Endodermal cell (in vitro differentiated cells): ENCODE measurements at regions not wholly inside any gene's neighbourhood (a gene's known extent, or its start where the extent isn't known, plus 50 kb on each side); places are given as distances from the start of the nearest gene placed in this dataset.

Experiments used
- DNase-seq: peaks from one replicate; pipeline ENCODE4 v3.0.0-alpha.2; 2017
- H3K27ac ChIP-seq: 2 replicates; pipeline ENCODE4 v1.5.1; 2013; ENCODE audit warnings: mild to moderate bottlenecking, low read depth, low read length, moderate library complexity
- H3K27me3 ChIP-seq: 2 replicates; pipeline ENCODE4 v1.6.1; 2013; ENCODE audit warnings: mild to moderate bottlenecking, low read length, moderate library complexity; ENCODE audit not compliant: insufficient read depth, control insufficient read depth, poor library complexity, severe bottlenecking
- H3K36me3 ChIP-seq: 2 replicates; pipeline ENCODE4 v1.7.0; 2013; ENCODE audit warnings: mild to moderate bottlenecking, low read length, moderate library complexity; ENCODE audit not compliant: control insufficient read depth, insufficient read depth
- H3K4me1 ChIP-seq: one replicate; pipeline ENCODE4 v1.7.0; 2013; ENCODE audit warnings: low read length; ENCODE audit not compliant: control insufficient read depth, insufficient read depth
- H3K4me3 ChIP-seq: 2 replicates; pipeline ENCODE4 v1.5.1; 2013; ENCODE audit warnings: mild to moderate bottlenecking, low read length, moderate library complexity
- H3K9ac ChIP-seq: 2 replicates; pipeline ENCODE4 v1.6.1; 2013; ENCODE audit warnings: mild to moderate bottlenecking, low read length, moderate library complexity; ENCODE audit not compliant: poor library complexity, severe bottlenecking; ENCODE audit errors: extremely low read depth
- H3K9me3 ChIP-seq: 2 replicates; pipeline ENCODE4 v1.6.1; 2013; ENCODE audit warnings: mild to moderate bottlenecking, low read length, moderate library complexity; ENCODE audit not compliant: control insufficient read depth
- H3K27ac Mint-ChIP-seq: 2 replicates; pipeline ENCODE4 v1.8.0; 2020; ENCODE audit warnings: mixed read lengths
- H3K27me3 Mint-ChIP-seq: 2 replicates; pipeline ENCODE4 v1.8.0; 2021; ENCODE audit warnings: mild to moderate bottlenecking, mixed read lengths; ENCODE audit not compliant: insufficient read depth
- H3K36me3 Mint-ChIP-seq: 2 replicates; pipeline ENCODE4 v1.8.0; 2020; ENCODE audit warnings: low read depth, mixed read lengths
- H3K4me1 Mint-ChIP-seq: 2 replicates; pipeline ENCODE4 v1.8.0; 2020; ENCODE audit warnings: mixed read lengths
- H3K4me3 Mint-ChIP-seq: 2 replicates; pipeline ENCODE4 v1.8.0; 2020; ENCODE audit warnings: mild to moderate bottlenecking, moderate library complexity, mixed read lengths
- H3K9me3 Mint-ChIP-seq: 2 replicates; pipeline ENCODE4 v1.8.0; 2020; ENCODE audit warnings: mild to moderate bottlenecking, mixed read lengths
- WGBS, 2 experiments: methylation state at CpG; one replicate each; pipeline versions ENCODE4 v1.1.5 to v1.1.7; 2013; ENCODE audit warnings: missing lambda C conversion rate in 2 of 2, mixed read lengths in 1 of 2; ENCODE audit not compliant: insufficient coverage in 1 of 2, insufficient read length in 1 of 2; 5-methylcytosine and 5-hydroxymethylcytosine counted together
- TF ChIP-seq, protein P1 (sequence below): fragments of 200-600 bp; sonication (generic); conservative IDR thresholded peaks from 2 replicates; pipeline ENCODE4 v1.5.0; 2021; ENCODE audit warnings: antibody characterized with exemption, mild to moderate bottlenecking

DNA sequence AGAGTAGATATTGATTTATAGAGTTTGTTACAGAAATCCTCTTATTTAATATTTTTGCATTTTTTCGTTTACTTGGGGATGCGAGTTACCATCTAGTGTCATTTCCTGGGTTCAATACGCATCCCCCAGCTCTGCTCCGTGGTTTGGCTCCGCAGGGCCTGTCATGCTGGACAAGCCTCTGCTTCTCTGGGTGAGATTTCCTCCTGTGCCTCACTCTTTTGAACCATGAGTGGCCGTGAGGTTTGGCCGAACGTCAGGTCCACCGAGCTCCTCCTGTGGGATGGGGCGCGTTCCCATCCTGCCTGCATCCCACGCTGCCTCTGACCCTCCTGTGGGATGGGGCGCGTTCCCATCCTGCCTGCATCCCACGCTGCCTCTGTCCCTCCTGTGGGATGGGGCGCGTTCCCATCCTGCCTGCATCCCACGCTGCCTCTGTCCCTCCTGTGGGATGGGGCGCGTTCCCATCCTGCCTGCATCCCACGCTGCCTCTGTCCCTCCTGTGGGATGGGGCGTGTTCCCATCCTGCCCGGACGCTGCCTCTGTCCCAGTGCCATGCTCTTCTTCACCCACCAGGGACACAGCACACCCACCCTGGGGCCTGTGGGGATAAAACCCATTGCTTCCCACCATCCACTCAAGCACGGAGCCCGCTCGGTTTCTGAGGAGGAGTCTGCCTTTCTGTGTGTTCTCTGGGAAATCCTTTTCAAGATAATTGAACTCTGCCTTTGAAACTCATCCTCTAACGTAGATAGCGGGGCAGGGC lies 506.8 kb downstream of the BRD1 start:
- Mint-ChIP-seq H3K4me1 (no peaks in the 10 kb centered on the region), H3K27ac (no peak overlapping the region), H3K4me3 (no peak overlapping the region), H3K9me3 (no peaks in the 10 kb centered on the region), H3K27me3 (no peaks in the 10 kb centered on the region), H3K36me3 (no peaks in the 10 kb centered on the region)
- Histone ChIP-seq H3K27me3 (no peaks in the 10 kb centered on the region), H3K4me3 (no peak overlapping the region), H3K4me1 (no peaks in the 10 kb centered on the region), H3K9me3 (no peaks in the 10 kb centered on the region), H3K27ac (no peak overlapping the region), H3K9ac (no peak overlapping the region), H3K36me3 (no peaks in the 10 kb centered on the region)
- TF ChIP-seq, protein P1, sequence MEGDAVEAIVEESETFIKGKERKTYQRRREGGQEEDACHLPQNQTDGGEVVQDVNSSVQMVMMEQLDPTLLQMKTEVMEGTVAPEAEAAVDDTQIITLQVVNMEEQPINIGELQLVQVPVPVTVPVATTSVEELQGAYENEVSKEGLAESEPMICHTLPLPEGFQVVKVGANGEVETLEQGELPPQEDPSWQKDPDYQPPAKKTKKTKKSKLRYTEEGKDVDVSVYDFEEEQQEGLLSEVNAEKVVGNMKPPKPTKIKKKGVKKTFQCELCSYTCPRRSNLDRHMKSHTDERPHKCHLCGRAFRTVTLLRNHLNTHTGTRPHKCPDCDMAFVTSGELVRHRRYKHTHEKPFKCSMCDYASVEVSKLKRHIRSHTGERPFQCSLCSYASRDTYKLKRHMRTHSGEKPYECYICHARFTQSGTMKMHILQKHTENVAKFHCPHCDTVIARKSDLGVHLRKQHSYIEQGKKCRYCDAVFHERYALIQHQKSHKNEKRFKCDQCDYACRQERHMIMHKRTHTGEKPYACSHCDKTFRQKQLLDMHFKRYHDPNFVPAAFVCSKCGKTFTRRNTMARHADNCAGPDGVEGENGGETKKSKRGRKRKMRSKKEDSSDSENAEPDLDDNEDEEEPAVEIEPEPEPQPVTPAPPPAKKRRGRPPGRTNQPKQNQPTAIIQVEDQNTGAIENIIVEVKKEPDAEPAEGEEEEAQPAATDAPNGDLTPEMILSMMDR: no peak
- 88 to 100% methylated on average over 1 to 19 of the region's 29 CpGs for WGBS, 2 experiments
- peak; percentile 12 for DNase-seq

DNA sequence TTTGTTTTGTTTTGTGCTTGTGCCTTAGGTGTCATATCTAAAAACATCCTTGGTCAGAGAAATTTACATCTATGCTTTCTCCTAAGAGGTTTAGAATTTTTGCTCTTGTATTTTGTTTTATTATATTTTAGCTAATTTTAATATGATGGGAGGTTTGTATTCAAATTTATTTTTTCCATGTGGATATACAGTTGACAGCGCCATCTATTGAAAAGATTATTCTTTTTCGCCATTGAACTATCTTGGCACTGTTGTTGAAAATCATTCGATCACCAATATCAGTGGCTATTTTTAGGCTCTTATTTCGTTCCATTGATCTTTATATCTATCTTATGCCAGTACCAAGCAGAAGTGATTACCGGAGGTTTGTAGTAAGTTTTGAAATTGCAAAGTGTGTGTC lies 510.3 kb downstream of the BRD1 start:
- Mint-ChIP-seq H3K36me3 (no peaks in the 10 kb centered on the region), H3K27ac (no peak overlapping the region), H3K9me3 (no peaks in the 10 kb centered on the region), H3K4me1 (no peaks in the 10 kb centered on the region), H3K27me3 (no peaks in the 10 kb centered on the region), H3K4me3 (no peak overlapping the region)
- 57 to 59% methylated on average over 1 to 5 of the region's 5 CpGs for WGBS, 2 experiments
- Histone ChIP-seq H3K4me3 (no peak overlapping the region), H3K9me3 (no peaks in the 10 kb centered on the region), H3K27ac (no peak overlapping the region), H3K27me3 (no peaks in the 10 kb centered on the region), H3K4me1 (no peaks in the 10 kb centered on the region), H3K9ac (no peak overlapping the region), H3K36me3 (no peaks in the 10 kb centered on the region)
- TF ChIP-seq, protein P1: peak; percentile 59
- no peak for DNase-seq

DNA sequence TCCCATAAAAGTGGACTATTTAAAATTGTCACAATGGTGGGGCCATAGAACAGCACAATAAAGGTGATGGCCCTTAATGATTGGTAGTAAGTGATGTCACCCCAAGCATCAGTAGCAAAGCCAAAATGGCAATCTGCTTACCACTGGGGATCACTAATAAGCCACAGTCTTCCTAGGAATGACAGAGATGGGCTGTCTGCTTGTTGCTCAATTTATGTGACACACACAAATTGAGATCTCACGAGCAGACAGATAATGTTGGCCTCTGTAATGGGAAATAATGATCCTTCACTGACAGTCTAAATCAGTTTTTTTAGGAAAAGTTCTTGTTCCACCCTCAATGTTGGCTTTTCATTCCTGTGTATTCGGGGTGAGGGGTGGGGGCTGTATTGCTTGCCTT lies 515.1 kb downstream of the BRD1 start:
- Histone ChIP-seq H3K9ac (no peak overlapping the region), H3K4me1 (no peaks in the 10 kb centered on the region), H3K9me3 (no peaks in the 10 kb centered on the region), H3K27me3 (no peaks in the 10 kb centered on the region), H3K4me3 (no peak overlapping the region), H3K27ac (no peak overlapping the region), H3K36me3 (no peaks in the 10 kb centered on the region)
- DNase-seq: peak; percentile 3
- TF ChIP-seq, protein P1: no peak
- Mint-ChIP-seq H3K36me3 (no peaks in the 10 kb centered on the region), H3K4me1 (no peaks in the 10 kb centered on the region), H3K27ac (no peak overlapping the region), H3K4me3 (no peak overlapping the region), H3K27me3 (peaks cover 2% of the 10 kb centered on the region), H3K9me3 (no peaks in the 10 kb centered on the region)
- WGBS, 2 experiments: 75 to 100% methylated on average over 1 to 2 of the region's 2 CpGs
